NCI-H2196 (cell line): ENCODE measurements at regions not wholly inside any gene's neighbourhood (a gene's known extent, or its start where the extent isn't known, plus 50 kb on each side); places are given as distances from the start of the nearest gene placed in this dataset.

Source experiments
- DNase-seq: peaks from one replicate; lab custom pipeline; 2025; ENCODE audit not compliant: unreplicated experiment; lab: John Stamatoyannopoulos, UW

- no peak for DNase-seq
Observed at GRCh38 chr11:119550053-119550752, 127.2 kb upstream of the THY1 start.

GRCh38 chr11:119547511-119547910, 124.5 kb upstream of the THY1 start:
- no peak for DNase-seq

- no peak for DNase-seq
Observed at GRCh38 chr11:119545978-119546915, 123.3 kb upstream of the THY1 start.

GRCh38 chr11:119540370-119541125, 117.6 kb upstream of the THY1 start:
- no peak for DNase-seq

GRCh38 chr11:119539583-119539982, 116.6 kb upstream of the THY1 start:
- no peak for DNase-seq

GRCh38 chr11:119538753-119539152, 115.8 kb upstream of the THY1 start:
- no peak for DNase-seq

- no peak for DNase-seq
Observed at GRCh38 chr11:119537306-119538253, 114.6 kb upstream of the THY1 start.

GRCh38 chr11:119536801-119537200, 113.8 kb upstream of the THY1 start:
- DNase-seq = no peak

- DNase-seq = peak; percentile 86
Observed at GRCh38 chr11:119533921-119534736, 111.2 kb upstream of the THY1 start.

- DNase-seq = no peak
Observed at GRCh38 chr11:119533462-119533861, 110.5 kb upstream of the THY1 start.

- no peak for DNase-seq
Observed at GRCh38 chr11:119532551-119532950, 109.6 kb upstream of the THY1 start.

GRCh38 chr11:119531623-119532022, 108.7 kb upstream of the THY1 start:
- DNase-seq = no peak

GRCh38 chr11:119531056-119531455, 108.1 kb upstream of the THY1 start:
- DNase-seq = no peak

GRCh38 chr11:119530509-119530908, 107.5 kb upstream of the THY1 start:
- no peak for DNase-seq

GRCh38 chr11:119529936-119530335, 107.0 kb upstream of the THY1 start:
- no peak for DNase-seq

GRCh38 chr11:119529063-119529845, 106.3 kb upstream of the THY1 start:
- no peak for DNase-seq

GRCh38 chr11:119525867-119526196, 102.9 kb upstream of the THY1 start:
- no peak for DNase-seq

GRCh38 chr11:119525180-119525866, 102.4 kb upstream of the THY1 start:
- no peak for DNase-seq
